ENCODE measurements at regions not wholly inside any gene's neighbourhood (a gene's known extent, or its start where the extent isn't known, plus 50 kb on each side); places are given as distances from the start of the nearest gene placed in this dataset.

GRCh38 chr5:142204219-142204618, 95.6 kb downstream of the NDFIP1 start:
- TF ChIP-seq EZH2 (IDR thresholded peaks at IDR 0.05; ENCODE audit: insufficient read depth, poor library complexity, severe bottlenecking): no peak
- TF ChIP-seq EZH2phosphoT487 (IDR thresholded peaks at IDR 0.05; ENCODE audit: insufficient read depth, low read depth): no peak
